GM10266 (cell line): ENCODE measurements at regions not wholly inside any gene's neighbourhood (a gene's known extent, or its start where the extent isn't known, plus 50 kb on each side); places are given as distances from the start of the nearest gene placed in this dataset.
"Not testable (repeated sequence)": the region's sequence is repeated elsewhere in the genome, so short reads cannot be mapped to it uniquely, and the experiment has no call there.

ENCODE experiments used
- DNase-seq: peaks from one replicate; pipeline ENCODE4 v3.0.0; 2012; ENCODE audit errors: extremely low spot score
- TF ChIP-seq, protein P1 (sequence below): IDR thresholded peaks from 2 replicates; pipeline ENCODE4 v1.5.1; 2012; ENCODE audit warnings: mild to moderate bottlenecking, low read depth; ENCODE audit not compliant: control insufficient read depth, insufficient read depth; ENCODE audit errors: missing control alignments

DNA sequence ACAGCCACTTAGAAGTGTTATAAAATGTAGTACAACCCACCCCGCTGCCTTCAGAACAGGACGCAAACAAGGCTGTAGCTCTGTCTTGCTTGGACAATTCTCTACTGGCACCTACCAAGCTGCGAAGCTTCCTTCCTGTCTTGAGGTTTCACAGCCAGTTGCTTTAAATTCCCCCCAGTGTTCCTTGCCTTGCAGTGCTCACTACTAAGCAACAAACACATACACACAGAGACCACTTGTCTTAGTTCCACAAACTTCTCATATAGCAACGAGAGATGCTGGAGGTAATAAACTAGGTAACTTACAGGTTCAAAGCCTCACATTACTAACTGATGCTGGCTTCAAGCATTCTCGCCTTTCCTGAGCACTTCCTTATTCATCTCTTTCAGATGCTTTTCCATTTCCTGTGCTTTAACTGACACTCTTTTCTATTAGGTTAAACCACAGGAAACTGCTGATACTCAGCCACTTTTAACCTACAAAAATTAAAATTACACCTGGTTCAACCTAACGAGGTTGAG, 91.5 kb upstream of the PTGDR start:
- DNase-seq: no peak
- TF ChIP-seq, protein P1, sequence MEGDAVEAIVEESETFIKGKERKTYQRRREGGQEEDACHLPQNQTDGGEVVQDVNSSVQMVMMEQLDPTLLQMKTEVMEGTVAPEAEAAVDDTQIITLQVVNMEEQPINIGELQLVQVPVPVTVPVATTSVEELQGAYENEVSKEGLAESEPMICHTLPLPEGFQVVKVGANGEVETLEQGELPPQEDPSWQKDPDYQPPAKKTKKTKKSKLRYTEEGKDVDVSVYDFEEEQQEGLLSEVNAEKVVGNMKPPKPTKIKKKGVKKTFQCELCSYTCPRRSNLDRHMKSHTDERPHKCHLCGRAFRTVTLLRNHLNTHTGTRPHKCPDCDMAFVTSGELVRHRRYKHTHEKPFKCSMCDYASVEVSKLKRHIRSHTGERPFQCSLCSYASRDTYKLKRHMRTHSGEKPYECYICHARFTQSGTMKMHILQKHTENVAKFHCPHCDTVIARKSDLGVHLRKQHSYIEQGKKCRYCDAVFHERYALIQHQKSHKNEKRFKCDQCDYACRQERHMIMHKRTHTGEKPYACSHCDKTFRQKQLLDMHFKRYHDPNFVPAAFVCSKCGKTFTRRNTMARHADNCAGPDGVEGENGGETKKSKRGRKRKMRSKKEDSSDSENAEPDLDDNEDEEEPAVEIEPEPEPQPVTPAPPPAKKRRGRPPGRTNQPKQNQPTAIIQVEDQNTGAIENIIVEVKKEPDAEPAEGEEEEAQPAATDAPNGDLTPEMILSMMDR: no peak

DNA sequence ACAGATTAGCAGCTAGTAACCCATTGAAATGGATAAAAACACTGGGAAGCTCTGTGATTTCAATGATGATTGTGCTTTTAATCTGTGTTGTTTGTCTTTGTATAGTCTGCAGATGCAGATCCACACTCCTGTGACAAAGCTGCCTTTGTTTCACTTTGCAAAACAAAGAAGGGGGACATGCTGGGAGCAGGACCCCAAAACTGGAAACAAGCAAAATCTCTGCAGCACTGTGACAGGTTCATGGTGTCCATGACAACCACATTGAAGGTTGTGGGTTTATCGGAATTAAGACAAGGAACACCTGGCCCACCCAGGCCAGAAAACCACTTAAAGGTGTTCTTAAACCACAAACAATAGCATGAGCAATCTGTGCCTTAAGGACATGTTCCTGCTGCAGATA, 95.6 kb upstream of the PTGDR start:
- not testable (repeated sequence) for DNase-seq

DNA sequence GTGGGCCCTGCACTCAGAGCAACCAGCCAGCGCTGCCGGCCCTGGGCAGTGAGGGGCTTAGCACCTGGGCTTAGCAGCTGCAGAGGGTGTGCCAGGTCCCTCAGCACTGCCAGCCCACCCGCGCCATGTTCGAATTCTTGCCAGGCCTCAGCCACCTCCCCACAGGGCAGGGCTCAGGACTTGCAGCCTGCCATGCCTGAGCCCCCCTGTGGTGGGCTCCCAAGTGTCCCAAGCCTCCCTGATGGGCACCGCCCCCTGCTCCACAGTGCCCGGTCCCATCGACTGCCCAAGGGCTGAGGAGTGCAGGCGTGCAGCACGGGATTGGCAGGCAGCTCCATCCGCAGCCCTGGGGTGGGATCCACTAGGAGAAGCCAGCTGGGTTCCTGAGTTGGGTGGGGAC, 98.0 kb upstream of the NID2 start:
- TF ChIP-seq, protein P1: no peak
- DNase-seq: no peak

DNA sequence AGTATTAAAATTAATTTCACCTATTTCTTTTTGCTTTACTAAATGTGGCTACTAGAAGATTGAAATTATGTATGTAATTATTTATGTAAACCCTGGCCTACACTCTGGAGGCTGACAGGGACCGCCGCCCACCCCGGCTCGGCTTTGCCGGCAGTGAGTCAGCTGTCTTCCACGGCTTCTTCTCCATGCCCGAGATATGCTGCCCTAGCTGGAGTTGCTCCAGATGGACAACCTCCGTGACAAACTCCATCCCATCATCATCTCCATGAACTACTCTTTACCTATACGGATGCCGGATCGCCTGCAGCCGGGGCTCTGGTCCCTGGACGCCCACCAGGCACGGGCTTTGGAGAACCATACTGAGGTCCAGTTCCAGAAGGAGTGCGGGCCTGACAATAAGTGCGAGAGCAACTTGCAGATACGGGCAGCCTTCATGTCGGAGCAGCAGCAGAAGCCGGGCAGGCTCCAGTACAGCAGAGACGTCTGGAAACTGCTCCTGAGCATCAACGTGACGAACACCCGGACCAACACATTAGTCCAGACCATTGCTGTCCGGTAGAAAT, 86.9 kb upstream of the NID2 start:
- TF ChIP-seq, protein P1: no peak

DNA sequence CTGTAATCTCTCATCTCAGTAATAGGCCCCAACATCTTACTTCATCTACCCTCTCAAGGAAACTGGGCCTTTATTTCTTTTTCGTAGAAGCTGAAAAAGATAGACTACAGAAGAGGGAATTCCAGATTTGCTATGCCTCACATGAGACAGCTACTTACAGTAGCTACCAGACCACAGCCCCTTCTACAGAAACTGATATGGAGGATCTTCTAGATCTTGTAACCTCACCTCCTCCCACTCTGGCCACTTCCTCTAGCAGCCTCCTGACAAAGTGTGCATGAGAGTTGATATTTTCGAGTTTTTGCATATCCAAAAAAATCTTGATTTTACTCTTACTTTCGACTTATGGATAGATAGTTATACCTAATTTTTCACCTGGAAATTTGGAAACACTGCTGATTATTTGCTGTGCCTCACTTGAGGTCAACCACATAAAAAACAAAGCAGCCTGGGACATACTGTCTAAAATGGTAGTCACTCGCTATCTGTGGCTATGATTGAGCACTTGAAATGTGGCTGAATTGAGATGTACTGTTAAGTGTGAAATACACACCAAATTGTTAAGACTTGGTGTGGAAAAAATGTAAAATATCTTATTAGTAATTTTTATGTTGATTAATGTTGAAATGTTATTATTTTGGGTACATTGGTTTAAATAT, 86.3 kb upstream of the NID2 start:
- DNase-seq: no peak
- TF ChIP-seq, protein P1: no peak

More for the DNA sequence above, 86.9 kb upstream of the NID2 start:
- DNase-seq: no peak

DNA sequence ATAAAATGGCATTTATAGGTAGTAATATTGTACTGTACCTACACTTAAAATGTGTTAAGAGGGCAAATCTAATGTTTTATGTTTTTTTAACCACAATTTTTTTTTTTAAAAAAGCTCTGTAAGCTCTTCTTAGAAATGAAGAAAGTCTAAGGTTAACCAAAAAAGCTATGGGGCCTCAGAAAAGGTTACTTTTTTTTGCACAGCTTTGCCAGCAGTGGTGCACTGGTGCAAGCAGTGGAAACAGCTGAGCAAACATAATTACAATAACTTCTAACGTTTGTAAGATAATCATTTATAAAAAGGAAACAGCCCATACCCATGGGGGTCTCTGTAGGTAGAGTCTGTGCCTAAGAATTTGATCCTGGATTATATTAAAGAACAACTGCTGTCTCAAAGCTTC, 85.1 kb upstream of the NID2 start:
- no peak for DNase-seq
- TF ChIP-seq, protein P1: no peak

DNA sequence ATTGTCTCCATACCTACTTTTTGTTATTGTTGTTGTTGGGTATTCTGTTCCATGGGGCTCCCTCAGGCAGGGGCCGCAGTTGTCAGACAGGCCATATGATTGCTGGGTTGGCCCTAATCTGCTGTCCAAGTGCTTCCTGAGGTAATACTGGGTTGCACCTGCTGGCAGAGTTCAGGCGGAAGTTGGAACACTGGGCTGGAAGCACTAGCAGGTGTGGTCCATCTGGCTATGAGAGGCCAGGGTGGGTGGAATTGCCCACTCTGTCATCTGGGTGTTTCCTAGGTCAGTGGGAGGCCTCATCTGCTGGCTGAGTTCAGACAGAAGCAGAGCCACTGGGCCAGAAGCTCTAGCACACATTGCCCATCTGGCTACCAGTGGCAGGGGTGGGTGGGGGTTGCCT, 81.3 kb upstream of the NID2 start:
- TF ChIP-seq, protein P1: no peak
- DNase-seq: no peak
